Liver (tissue), 9 donors: ENCODE measurements at regions not wholly inside any gene's neighbourhood (a gene's known extent, or its start where the extent isn't known, plus 50 kb on each side); places are given as distances from the start of the nearest gene placed in this dataset. TPM values are rescaled to one million over a fixed set of nuclear protein-coding genes. Genes with fewer than 3 reads are reported as not detected.
"Not testable (repeated sequence)": the region's sequence is repeated elsewhere in the genome, so short reads cannot be mapped to it uniquely, and the experiment has no call there.

Source experiments
- DNase-seq: peaks from one replicate; pipeline ENCODE4 v3.0.0-alpha.2; 2017; ENCODE audit warnings: low spot score
- H3K27ac ChIP-seq, 2 donors: one replicate each; pipeline ENCODE4 v1.7.0; 2013; ENCODE audit warnings: inconsistent platforms in 2 of 2, low read length in 2 of 2, control low read depth in 1 of 2, low read depth in 1 of 2, mild to moderate bottlenecking in 1 of 2
- H3K27me3 ChIP-seq, 4 donors: one replicate each; pipeline versions ENCODE4 v1.6.1 to v1.7.0; 2013; ENCODE audit warnings: low read length in 3 of 4, inconsistent platforms in 1 of 4, mild to moderate bottlenecking in 1 of 4, moderate library complexity in 1 of 4; ENCODE audit not compliant: control insufficient read depth in 4 of 4, insufficient read depth in 4 of 4
- H3K36me3 ChIP-seq, 4 donors: one replicate each; pipeline versions ENCODE4 v1.6.1 to v1.7.0; 2013; ENCODE audit warnings: low read length in 3 of 4, mild to moderate bottlenecking in 3 of 4, low read depth in 1 of 4, moderate library complexity in 1 of 4; ENCODE audit not compliant: control insufficient read depth in 4 of 4, insufficient read depth in 3 of 4
- H3K4me1 ChIP-seq, 4 donors: one replicate each; pipeline versions ENCODE4 v1.6.1 to v1.7.0; 2013; ENCODE audit warnings: low read length in 3 of 4, mild to moderate bottlenecking in 3 of 4, moderate library complexity in 1 of 4; ENCODE audit not compliant: control insufficient read depth in 4 of 4, insufficient read depth in 4 of 4
- H3K4me3 ChIP-seq, 3 donors: one replicate each; pipeline versions ENCODE4 v1.6.1 to v1.7.0; 2013; ENCODE audit warnings: low read length in 3 of 3, control low read depth in 1 of 3, low read depth in 1 of 3, mild to moderate bottlenecking in 1 of 3
- H3K9ac ChIP-seq, 2 donors: one replicate each; pipeline ENCODE4 v1.7.0; 2013; ENCODE audit warnings: low read length in 2 of 2, mild to moderate bottlenecking in 2 of 2, moderate library complexity in 2 of 2, control low read depth in 1 of 2, low read depth in 1 of 2
- H3K9me3 ChIP-seq, 4 donors: one replicate each; pipeline versions ENCODE4 v1.6.1 to v1.7.0; 2013; ENCODE audit warnings: low read length in 3 of 4; ENCODE audit not compliant: control insufficient read depth in 4 of 4
- FOXA2 ChIP-seq: IDR thresholded peaks from 2 replicates; pipeline ENCODE4 v1.6.1; 2016; ENCODE audit warnings: antibody characterized with exemption
- GABPA ChIP-seq, 2 donors: IDR thresholded peaks in 1 of 2; conservative IDR thresholded peaks in 1 of 2; 2 replicates each; pipeline ENCODE4 v1.6.1; 2016; ENCODE audit warnings: antibody characterized with exemption in 2 of 2, mild to moderate bottlenecking in 1 of 2, moderate library complexity in 1 of 2
- HNF4A ChIP-seq, 2 donors: conservative IDR thresholded peaks; 2 replicates each; pipeline ENCODE4 v1.6.1; 2016; ENCODE audit warnings: antibody characterized with exemption in 2 of 2, mild to moderate bottlenecking in 2 of 2
- JUND ChIP-seq, 2 donors: IDR thresholded peaks; 2 replicates each; pipeline ENCODE4 v1.6.1; 2016; ENCODE audit warnings: antibody characterized with exemption in 2 of 2
- NR2F2 ChIP-seq: IDR thresholded peaks from 2 replicates; pipeline ENCODE4 v1.6.1; 2016; ENCODE audit warnings: antibody characterized with exemption
- SP1 ChIP-seq: IDR thresholded peaks from 2 replicates; pipeline ENCODE4 v1.6.1; 2018; ENCODE audit warnings: antibody characterized with exemption, mild to moderate bottlenecking
- TAF1 ChIP-seq: conservative IDR thresholded peaks from 2 replicates; pipeline ENCODE4 v1.6.1; 2016; ENCODE audit warnings: antibody characterized with exemption, mild to moderate bottlenecking
- YY1 ChIP-seq: IDR thresholded peaks from 2 replicates; pipeline ENCODE4 v1.6.1; 2016; ENCODE audit warnings: antibody characterized with exemption, mild to moderate bottlenecking
- WGBS: extraction: QIAGEN DNeasy Blood & Tissue Kit; methylation state at CpG from one replicate; pipeline ENCODE4 v1.1.7; 2013; 5-methylcytosine and 5-hydroxymethylcytosine counted together
- small RNA-seq: library from RNA; depleted of rRNA; stranded (forward); fragments of <200 nt; gene quantifications from one replicate; pipeline ENCODE3, GENCODE V24; 2014
- TF ChIP-seq, protein P1 (sequence below): IDR thresholded peaks from 2 replicates; pipeline ENCODE4 v1.6.1; 2016; ENCODE audit warnings: antibody characterized with exemption
- TF ChIP-seq, protein P2 (sequence below): fragments of 150-350 bp; IDR thresholded peaks from 2 replicates; pipeline ENCODE4 v1.5.1; 2017; ENCODE audit warnings: improper control_type of control experiment, low read depth, low read length; ENCODE audit not compliant: missing input control
- TF ChIP-seq, protein P3 (sequence below): IDR thresholded peaks from 2 replicates; pipeline ENCODE4 v1.6.1; 2016; ENCODE audit warnings: antibody characterized with exemption
- donor health status: healthy.
- donor health status: healthy.
- donor health status: healthy.
- donor health status: healthy.
- donor health status: healthy.

DNA sequence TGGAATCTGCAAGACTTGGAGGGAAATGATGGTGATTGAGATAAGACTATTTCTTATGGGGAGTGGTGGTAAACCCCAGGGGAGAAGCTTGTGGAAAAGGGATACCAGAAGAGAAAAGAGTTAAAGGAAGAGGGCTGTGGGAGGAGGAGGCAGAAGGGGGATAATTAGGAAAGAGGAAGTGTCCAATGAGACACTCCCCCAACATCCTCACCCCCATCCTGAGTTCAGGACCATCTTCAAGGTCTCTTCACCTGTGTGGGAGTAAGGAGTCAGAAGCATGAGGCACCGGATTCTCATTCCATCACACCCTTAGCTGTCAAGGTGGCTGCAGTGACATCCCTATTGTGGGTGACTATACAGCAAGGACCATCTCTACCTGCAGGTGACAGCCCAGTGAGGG is 106.6 kb upstream of the POC5 start:
- Histone ChIP-seq H3K4me1 (no peaks in the 10 kb centered on the region), H3K27me3 (no peaks in the 10 kb centered on the region), H3K9me3 (no peaks in the 10 kb centered on the region), H3K27ac (no peak overlapping the region), H3K4me3 (no peak overlapping the region), H3K36me3 (no peaks in the 10 kb centered on the region), H3K9ac (no peak overlapping the region)
- WGBS: 72% methylated on average over 1 of the region's 1 CpG
- TF ChIP-seq, protein P1, sequence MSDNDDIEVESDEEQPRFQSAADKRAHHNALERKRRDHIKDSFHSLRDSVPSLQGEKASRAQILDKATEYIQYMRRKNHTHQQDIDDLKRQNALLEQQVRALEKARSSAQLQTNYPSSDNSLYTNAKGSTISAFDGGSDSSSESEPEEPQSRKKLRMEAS: no peak
- TF ChIP-seq NR2F2 (no peak), HNF4A (conservative IDR thresholded peaks at IDR 0.05) (no peak), GABPA (IDR thresholded peaks at IDR 0.05 in 1 of 2, conservative IDR thresholded peaks at IDR 0.05 in 1 of 2) (no peak), FOXA2 (no peak), YY1 (no peak)
- DNase-seq: no peak

DNA sequence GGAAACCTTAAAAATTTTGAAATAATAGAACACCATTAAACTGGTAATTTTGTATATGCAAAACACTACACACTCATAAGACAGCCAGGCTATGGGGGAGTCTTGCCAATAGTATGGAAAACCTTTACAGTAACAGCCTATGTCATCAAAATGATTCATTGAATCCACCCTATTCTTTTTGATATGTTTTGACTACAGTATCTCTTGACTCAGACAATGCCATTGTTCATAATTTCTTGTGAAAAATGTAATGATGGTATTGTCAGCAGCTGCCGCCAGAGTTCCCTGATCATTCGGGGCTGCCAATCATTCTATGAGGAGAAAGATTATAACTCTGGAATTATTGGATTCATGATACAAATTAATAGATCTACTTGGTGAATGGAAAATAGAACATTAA is 101.4 kb upstream of the POC5 start:
- Histone ChIP-seq H3K36me3 (no peaks in the 10 kb centered on the region), H3K9ac (no peak overlapping the region), H3K9me3 (peaks cover 0 to 8% (median 2%) of the 10 kb centered on the region in 4 donors), H3K27me3 (no peaks in the 10 kb centered on the region), H3K4me1 (no peaks in the 10 kb centered on the region), H3K4me3 (no peak overlapping the region), H3K27ac (no peak overlapping the region)
- no peak for DNase-seq
- TF ChIP-seq, protein P2, sequence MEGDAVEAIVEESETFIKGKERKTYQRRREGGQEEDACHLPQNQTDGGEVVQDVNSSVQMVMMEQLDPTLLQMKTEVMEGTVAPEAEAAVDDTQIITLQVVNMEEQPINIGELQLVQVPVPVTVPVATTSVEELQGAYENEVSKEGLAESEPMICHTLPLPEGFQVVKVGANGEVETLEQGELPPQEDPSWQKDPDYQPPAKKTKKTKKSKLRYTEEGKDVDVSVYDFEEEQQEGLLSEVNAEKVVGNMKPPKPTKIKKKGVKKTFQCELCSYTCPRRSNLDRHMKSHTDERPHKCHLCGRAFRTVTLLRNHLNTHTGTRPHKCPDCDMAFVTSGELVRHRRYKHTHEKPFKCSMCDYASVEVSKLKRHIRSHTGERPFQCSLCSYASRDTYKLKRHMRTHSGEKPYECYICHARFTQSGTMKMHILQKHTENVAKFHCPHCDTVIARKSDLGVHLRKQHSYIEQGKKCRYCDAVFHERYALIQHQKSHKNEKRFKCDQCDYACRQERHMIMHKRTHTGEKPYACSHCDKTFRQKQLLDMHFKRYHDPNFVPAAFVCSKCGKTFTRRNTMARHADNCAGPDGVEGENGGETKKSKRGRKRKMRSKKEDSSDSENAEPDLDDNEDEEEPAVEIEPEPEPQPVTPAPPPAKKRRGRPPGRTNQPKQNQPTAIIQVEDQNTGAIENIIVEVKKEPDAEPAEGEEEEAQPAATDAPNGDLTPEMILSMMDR: no peak
- TF ChIP-seq YY1: no peak
- no peak for TF ChIP-seq SP1
- TF ChIP-seq FOXA2: no peak
- TF ChIP-seq, protein P3, sequence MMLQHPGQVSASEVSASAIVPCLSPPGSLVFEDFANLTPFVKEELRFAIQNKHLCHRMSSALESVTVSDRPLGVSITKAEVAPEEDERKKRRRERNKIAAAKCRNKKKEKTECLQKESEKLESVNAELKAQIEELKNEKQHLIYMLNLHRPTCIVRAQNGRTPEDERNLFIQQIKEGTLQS: no peak
- no peak for TF ChIP-seq GABPA (IDR thresholded peaks at IDR 0.05 in 1 of 2, conservative IDR thresholded peaks at IDR 0.05 in 1 of 2)
- no peak for TF ChIP-seq TAF1
- no peak for TF ChIP-seq JUND (IDR thresholded peaks at IDR 0.05)
- 96% methylated on average over 2 of the region's 2 CpGs for WGBS

DNA sequence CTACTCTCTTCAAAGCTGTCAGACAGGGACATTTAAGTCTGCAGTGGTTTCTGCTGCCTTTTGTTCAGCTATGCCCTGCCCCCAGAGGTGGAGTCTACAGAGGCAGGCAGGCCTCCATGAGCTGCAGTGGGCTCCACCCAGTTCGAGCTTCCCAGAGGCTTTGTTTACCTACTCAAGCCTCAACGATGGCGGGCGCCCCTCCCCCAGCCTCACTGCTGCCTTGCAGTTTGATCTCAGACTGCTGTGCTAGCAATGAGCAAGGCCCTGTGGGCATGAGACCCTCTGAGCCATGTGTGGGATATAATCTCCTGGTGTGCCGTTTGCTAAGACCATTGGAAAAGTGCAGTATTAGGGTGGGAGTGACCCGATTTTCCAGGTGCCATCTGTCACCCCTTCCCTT is 82.5 kb upstream of the POC5 start:
- H3K9me3 ChIP-seq, H3K27ac ChIP-seq, H3K4me1 ChIP-seq, H3K9ac ChIP-seq, H3K27me3 ChIP-seq, H3K36me3 ChIP-seq, DNase-seq, H3K4me3 ChIP-seq: not testable (repeated sequence)
- 72% methylated on average over 6 of the region's 6 CpGs for WGBS

DNA sequence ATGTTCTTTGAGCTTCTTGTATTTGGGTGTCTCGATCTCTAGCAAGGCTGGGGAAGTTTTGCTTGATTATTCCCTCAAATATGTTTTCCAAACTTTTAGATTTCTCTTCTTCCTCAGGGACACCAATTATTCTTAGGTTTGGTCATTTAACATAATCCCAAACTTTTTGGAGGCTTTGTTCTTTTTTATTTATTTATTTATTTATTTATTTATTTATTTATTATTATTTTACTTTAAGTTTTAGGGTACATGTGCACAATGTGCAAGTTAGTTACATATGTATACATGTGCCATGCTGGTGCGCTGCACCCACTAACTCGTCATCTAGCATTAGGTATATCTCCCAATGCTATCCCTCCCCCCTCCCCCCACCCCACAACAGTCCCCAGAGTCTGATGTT is 52.1 kb upstream of the POC5 start:
- H3K36me3 ChIP-seq, H3K27ac ChIP-seq, H3K4me1 ChIP-seq, H3K4me3 ChIP-seq, DNase-seq, H3K9me3 ChIP-seq, H3K27me3 ChIP-seq, H3K9ac ChIP-seq: not testable (repeated sequence)
- WGBS: 88% methylated on average over 2 of the region's 3 CpGs

Small RNA genes in the stretch of these regions (small RNA-seq; reads per million reads assigned to genes)
- gene AC108120.2: not detected
